NCI-H2227 (cell line): ENCODE measurements at regions not wholly inside any gene's neighbourhood (a gene's known extent, or its start where the extent isn't known, plus 50 kb on each side); places are given as distances from the start of the nearest gene placed in this dataset.

Experiments used
- DNase-seq: peaks from one replicate; lab custom pipeline; 2025; ENCODE audit not compliant: unreplicated experiment; lab: John Stamatoyannopoulos, UW

GRCh38 chr1:181423301-181423918, 59.9 kb upstream of the CACNA1E start:
- DNase-seq, result peak; percentile 73

GRCh38 chr1:181424786-181425403, 58.4 kb upstream of the CACNA1E start:
- DNase-seq, result peak; percentile 96

GRCh38 chr1:181425566-181425965, 57.8 kb upstream of the CACNA1E start:
- no peak for DNase-seq

GRCh38 chr1:181429462-181429861, 53.9 kb upstream of the CACNA1E start:
- no peak for DNase-seq

GRCh38 chr1:181430015-181430885, 53.1 kb upstream of the CACNA1E start:
- no peak for DNase-seq
